SHP77 treated with DMSO at 0.1 percent for 48 hours (cell line): ENCODE measurements at regions not wholly inside any gene's neighbourhood (a gene's known extent, or its start where the extent isn't known, plus 50 kb on each side); places are given as distances from the start of the nearest gene placed in this dataset.
"Not testable (repeated sequence)": the region's sequence is repeated elsewhere in the genome, so short reads cannot be mapped to it uniquely, and the experiment has no call there.

Experiments
- DNase-seq: peaks from one replicate; lab custom pipeline; 2025; lab: John Stamatoyannopoulos, UW

GRCh38 chr6:82584194-82584695, 220.6 kb downstream of the TPBG start:
- no peak for DNase-seq

GRCh38 chr6:82584856-82585255, 221.2 kb downstream of the TPBG start:
- no peak for DNase-seq

GRCh38 chr6:82588020-82588419, 224.4 kb downstream of the TPBG start:
- no peak for DNase-seq

- no peak for DNase-seq
Observed at GRCh38 chr6:82588859-82589412, 225.3 kb downstream of the TPBG start.

- DNase-seq = no peak
Observed at GRCh38 chr6:82589509-82590206, 226.0 kb downstream of the TPBG start.

- peak; percentile 23 for DNase-seq
Observed at GRCh38 chr6:82597201-82597600, 233.6 kb downstream of the TPBG start.

- DNase-seq = no peak
Observed at GRCh38 chr6:82602776-82603175, 239.2 kb downstream of the TPBG start.

GRCh38 chr6:82603871-82604270, 240.3 kb downstream of the TPBG start:
- DNase-seq = no peak

GRCh38 chr6:82607998-82608725, 244.5 kb downstream of the TPBG start:
- DNase-seq = no peak

- no peak for DNase-seq
Observed at GRCh38 chr6:82608781-82609180, 245.2 kb downstream of the TPBG start.

GRCh38 chr6:82611751-82612150, 248.1 kb downstream of the TPBG start:
- DNase-seq = no peak

- peak; percentile 56 for DNase-seq
Observed at GRCh38 chr6:82612475-82613039, 248.9 kb downstream of the TPBG start.

- no peak for DNase-seq
Observed at GRCh38 chr6:82614518-82614917, 250.9 kb downstream of the TPBG start.

- no peak for DNase-seq
Observed at GRCh38 chr6:82616386-82617028, 252.9 kb downstream of the TPBG start.

GRCh38 chr6:82617648-82618047, 254.0 kb downstream of the TPBG start:
- DNase-seq = no peak

GRCh38 chr6:82619573-82619972, 256.0 kb downstream of the TPBG start:
- no peak for DNase-seq

GRCh38 chr6:82622461-82622860, 258.8 kb downstream of the TPBG start:
- DNase-seq = no peak

- no peak for DNase-seq
Observed at GRCh38 chr6:82624251-82624650, 260.6 kb downstream of the TPBG start.

- DNase-seq = not testable (repeated sequence)
Observed at GRCh38 chr6:82626946-82627345, 263.3 kb downstream of the TPBG start.

- no peak for DNase-seq
Observed at GRCh38 chr6:82629921-82630320, 266.3 kb downstream of the TPBG start.

- DNase-seq = no peak
Observed at GRCh38 chr6:82641677-82642076, 278.1 kb downstream of the TPBG start.

GRCh38 chr6:82645536-82646230, 282.1 kb downstream of the TPBG start:
- no peak for DNase-seq
